Caco-2 (cell line): ENCODE measurements at regions not wholly inside any gene's neighbourhood (a gene's known extent, or its start where the extent isn't known, plus 50 kb on each side); places are given as distances from the start of the nearest gene placed in this dataset.

Experiments
- BruUV-seq: library from RNA; stranded (reverse); fragments of 400-500 nt; replicated peaks from 2 replicates; lab custom pipeline; 2021; lab: Mats Ljungman, UMichigan
- CTCF ChIA-PET: fragments of 300-600 bp; sonication (Branson Sonifier 250); formaldehyde crosslinking; loops from one replicate; lab custom pipeline; 2022; ENCODE audit warnings: antibody characterized with exemption; lab: Charles Lee
- POLR2A ChIA-PET: fragments of 300-600 bp; sonication (Branson Sonifier 250); formaldehyde crosslinking; loops from one replicate; lab custom pipeline; 2022; ENCODE audit warnings: antibody characterized with exemption; lab: Charles Lee
- DNase-seq, 2 experiments: peaks; one replicate each; pipeline versions ENCODE4 v3.0.0 to v3.0.0-alpha.2; 2020 to 2022
- H3K27me3 ChIP-seq: replicated peaks from 2 replicates; pipeline ENCODE4 v1.6.0; 2011; ENCODE audit warnings: low read length; ENCODE audit not compliant: control insufficient read depth, insufficient read depth
- H3K36me3 ChIP-seq: 2 replicates; pipeline ENCODE4 v1.5.1; 2011; ENCODE audit warnings: low read length; ENCODE audit not compliant: control insufficient read depth, insufficient read depth
- H3K4me1 ChIP-seq: fragments of 250-450 bp; sonication (Bioruptor Pico); 2 replicates; pipeline ENCODE4 v1.5.1; 2020; ENCODE audit warnings: mild to moderate bottlenecking
- H3K4me3 ChIP-seq: 2 replicates; pipeline ENCODE4 v1.5.1; 2011; ENCODE audit warnings: low read depth, mild to moderate bottlenecking, control low read depth, low read length
- H3K9me3 ChIP-seq: fragments of 250-450 bp; sonication (Bioruptor Pico); 2 replicates; pipeline ENCODE4 v1.5.1; 2020; ENCODE audit warnings: mild to moderate bottlenecking, moderate library complexity
- H3K27ac Mint-ChIP-seq: one replicate; pipeline ENCODE4 v1.8.0; 2022; ENCODE audit warnings: mixed read lengths; ENCODE audit not compliant: unreplicated experiment
- H3K27me3 Mint-ChIP-seq: one replicate; pipeline ENCODE4 v1.8.0; 2022; ENCODE audit warnings: mixed read lengths; ENCODE audit not compliant: insufficient read depth, unreplicated experiment
- H3K36me3 Mint-ChIP-seq: one replicate; pipeline ENCODE4 v1.8.0; 2022; ENCODE audit warnings: mild to moderate bottlenecking, mixed read lengths; ENCODE audit not compliant: insufficient read depth, unreplicated experiment
- H3K4me1 Mint-ChIP-seq: one replicate; pipeline ENCODE4 v1.8.0; 2022; ENCODE audit warnings: low read depth, mixed read lengths; ENCODE audit not compliant: unreplicated experiment
- H3K4me3 Mint-ChIP-seq: one replicate; pipeline ENCODE4 v1.8.0; 2022; ENCODE audit warnings: mild to moderate bottlenecking, moderate library complexity, mixed read lengths; ENCODE audit not compliant: unreplicated experiment
- H3K9me3 Mint-ChIP-seq: one replicate; pipeline ENCODE4 v1.8.0; 2022; ENCODE audit warnings: mixed read lengths; ENCODE audit not compliant: unreplicated experiment
- intact Hi-C: fragments of 100-400 bp; cut with micrococcal nuclease; formaldehyde crosslinking; loops from one replicate; pipeline ENCODE4 v1.10.0; 2022; ENCODE audit not compliant: unreplicated experiment
- TF ChIP-seq, protein P1 (sequence below), 2 experiments: fragments of 200-600 bp in 1 of 2; IDR thresholded peaks; 1 replicate in 1 of 2; 2 replicates in 1 of 2; pipeline versions ENCODE4 v1.5.1 to v1.8.0; 2011 to 2022; ENCODE audit warnings: antibody characterized with exemption in 1 of 2, control low read depth in 1 of 2, inconsistent platforms in 1 of 2, low read depth in 1 of 2, low read length in 1 of 2, mild to moderate bottlenecking in 1 of 2, moderate library complexity in 1 of 2; ENCODE audit not compliant: insufficient read depth in 1 of 2, severe bottlenecking in 1 of 2, unreplicated experiment in 1 of 2

DNA sequence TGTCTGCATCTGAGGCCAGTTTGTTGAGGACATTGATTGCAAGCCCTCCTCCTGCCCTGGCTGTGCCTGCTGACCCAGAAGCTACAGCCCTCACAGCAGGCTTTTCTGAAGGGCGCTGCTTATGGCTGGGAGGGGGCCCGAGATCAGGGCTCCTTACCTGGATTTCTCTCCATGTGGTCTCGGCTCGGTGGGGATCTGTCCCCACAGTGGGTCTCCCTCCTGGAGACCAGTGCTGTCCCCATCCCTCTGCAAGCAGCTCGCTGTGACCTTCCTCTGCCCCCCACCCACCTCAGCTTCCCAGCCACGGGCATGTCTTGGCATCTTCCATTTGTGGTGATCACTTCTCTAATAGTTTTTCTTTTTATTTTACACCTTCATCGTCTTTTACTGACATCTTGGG lies 357.9 kb downstream of the IRX2 start:
- CTCF ChIA-PET: no interaction called here
- TF ChIP-seq, protein P1, sequence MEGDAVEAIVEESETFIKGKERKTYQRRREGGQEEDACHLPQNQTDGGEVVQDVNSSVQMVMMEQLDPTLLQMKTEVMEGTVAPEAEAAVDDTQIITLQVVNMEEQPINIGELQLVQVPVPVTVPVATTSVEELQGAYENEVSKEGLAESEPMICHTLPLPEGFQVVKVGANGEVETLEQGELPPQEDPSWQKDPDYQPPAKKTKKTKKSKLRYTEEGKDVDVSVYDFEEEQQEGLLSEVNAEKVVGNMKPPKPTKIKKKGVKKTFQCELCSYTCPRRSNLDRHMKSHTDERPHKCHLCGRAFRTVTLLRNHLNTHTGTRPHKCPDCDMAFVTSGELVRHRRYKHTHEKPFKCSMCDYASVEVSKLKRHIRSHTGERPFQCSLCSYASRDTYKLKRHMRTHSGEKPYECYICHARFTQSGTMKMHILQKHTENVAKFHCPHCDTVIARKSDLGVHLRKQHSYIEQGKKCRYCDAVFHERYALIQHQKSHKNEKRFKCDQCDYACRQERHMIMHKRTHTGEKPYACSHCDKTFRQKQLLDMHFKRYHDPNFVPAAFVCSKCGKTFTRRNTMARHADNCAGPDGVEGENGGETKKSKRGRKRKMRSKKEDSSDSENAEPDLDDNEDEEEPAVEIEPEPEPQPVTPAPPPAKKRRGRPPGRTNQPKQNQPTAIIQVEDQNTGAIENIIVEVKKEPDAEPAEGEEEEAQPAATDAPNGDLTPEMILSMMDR (IDR thresholded peaks at IDR 0.05; ENCODE audit: insufficient read depth in 1 of 2, low read depth in 1 of 2, low read length in 1 of 2, severe bottlenecking in 1 of 2, unreplicated experiment in 1 of 2): no peak
- H3K27me3 ChIP-seq: no peaks in the 10 kb centered on the region; the same call in 1 of the 2 replicates
- no TSS peak for BruUV-seq
- no peaks in the 10 kb centered on the region for H3K9me3 Mint-ChIP-seq
- no peak overlapping the region for H3K4me3 ChIP-seq
- H3K27ac Mint-ChIP-seq: no peak overlapping the region
- H3K36me3 Mint-ChIP-seq: no peaks in the 10 kb centered on the region
- no peaks in the 10 kb centered on the region for H3K9me3 ChIP-seq
- no peaks in the 10 kb centered on the region for H3K4me1 Mint-ChIP-seq
- no peaks in the 10 kb centered on the region for H3K4me1 ChIP-seq
- peaks cover 15% of the 10 kb centered on the region for H3K27me3 Mint-ChIP-seq
- no peak for DNase-seq
- no peak overlapping the region for H3K4me3 Mint-ChIP-seq
- POLR2A ChIA-PET: no interaction called here
- H3K36me3 ChIP-seq: no peaks in the 10 kb centered on the region
- intact Hi-C loops: no loop called here

DNA sequence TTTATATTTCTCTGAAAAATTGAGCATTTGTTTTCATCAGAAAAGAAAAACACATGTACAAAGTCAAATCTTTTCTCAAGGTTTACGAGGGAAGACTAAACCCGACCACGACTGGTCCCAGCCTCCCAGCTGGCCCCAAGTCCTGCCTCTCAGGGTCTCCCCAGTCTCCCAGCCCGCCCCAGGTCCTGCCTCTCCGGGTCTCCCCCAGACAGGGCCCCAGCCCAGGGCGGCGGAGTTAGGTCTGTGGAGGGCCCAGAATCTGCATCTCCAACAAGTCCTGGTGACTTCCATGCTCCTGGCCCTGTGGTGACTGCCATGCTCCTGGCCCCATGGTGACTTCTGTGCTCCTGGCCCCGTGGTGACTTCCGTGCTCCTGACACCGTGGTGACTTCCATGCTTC lies 359.9 kb downstream of the IRX2 start:
- no peaks in the 10 kb centered on the region for H3K36me3 Mint-ChIP-seq
- no peaks in the 10 kb centered on the region for H3K9me3 Mint-ChIP-seq
- ChIA-PET CTCF (no interaction called here), POLR2A (no interaction called here)
- Histone ChIP-seq H3K36me3 (no peaks in the 10 kb centered on the region), H3K9me3 (no peaks in the 10 kb centered on the region), H3K27me3 (no peaks in the 10 kb centered on the region; the same call in 1 of the 2 replicates), H3K4me1 (no peaks in the 10 kb centered on the region), H3K4me3 (no peak overlapping the region)
- intact Hi-C loops: no loop called here
- DNase-seq: no peak
- no TSS peak for BruUV-seq
- no peak overlapping the region for H3K27ac Mint-ChIP-seq
- H3K4me3 Mint-ChIP-seq: no peak overlapping the region
- TF ChIP-seq, protein P1 (IDR thresholded peaks at IDR 0.05; ENCODE audit: insufficient read depth in 1 of 2, low read depth in 1 of 2, low read length in 1 of 2, severe bottlenecking in 1 of 2, unreplicated experiment in 1 of 2): no peak
- H3K27me3 Mint-ChIP-seq: peaks cover 15% of the 10 kb centered on the region
- H3K4me1 Mint-ChIP-seq: no peaks in the 10 kb centered on the region

DNA sequence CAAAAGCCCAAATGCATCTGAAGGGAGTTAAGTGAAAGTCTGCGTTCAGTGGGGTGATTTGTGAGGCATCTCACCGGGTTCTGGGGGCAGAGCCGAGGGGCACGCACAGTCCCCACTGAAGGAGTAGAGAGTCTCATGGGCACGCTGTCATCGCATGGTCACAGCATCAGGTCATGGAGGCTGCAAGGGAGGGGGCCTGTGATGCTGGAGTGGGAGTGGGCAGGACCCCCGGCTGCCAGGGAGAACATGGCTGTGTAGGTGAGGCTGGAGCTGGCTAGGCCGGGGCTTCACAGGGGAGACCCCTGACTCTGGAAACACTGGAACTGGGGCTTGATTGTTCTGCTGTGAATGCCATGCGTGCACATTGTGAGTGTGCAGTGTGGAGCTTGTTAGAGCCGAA lies 360.5 kb downstream of the IRX2 start:
- H3K4me3 Mint-ChIP-seq: no peak overlapping the region
- no peaks in the 10 kb centered on the region; the same call in 1 of the 2 replicates for H3K27me3 ChIP-seq

More for the DNA sequence above, 360.5 kb downstream of the IRX2 start:
- intact Hi-C loops: no loop called here
- Histone ChIP-seq H3K4me3 (no peak overlapping the region), H3K9me3 (no peaks in the 10 kb centered on the region), H3K4me1 (no peaks in the 10 kb centered on the region), H3K36me3 (no peaks in the 10 kb centered on the region)
- DNase-seq: no peak
- Mint-ChIP-seq H3K36me3 (no peaks in the 10 kb centered on the region), H3K4me1 (no peaks in the 10 kb centered on the region), H3K9me3 (no peaks in the 10 kb centered on the region), H3K27ac (no peak overlapping the region), H3K27me3 (peaks cover 15% of the 10 kb centered on the region)
- CTCF ChIA-PET: no interaction called here
- POLR2A ChIA-PET: no interaction called here
- TF ChIP-seq, protein P1 (IDR thresholded peaks at IDR 0.05; ENCODE audit: insufficient read depth in 1 of 2, low read depth in 1 of 2, low read length in 1 of 2, severe bottlenecking in 1 of 2, unreplicated experiment in 1 of 2): no peak
- BruUV-seq: no TSS peak
